ENCODE measurements at regions not wholly inside any gene's neighbourhood (a gene's known extent, or its start where the extent isn't known, plus 50 kb on each side); places are given as distances from the start of the nearest gene placed in this dataset.

GRCh38 chrX:46235778-46236177 is 309.4 kb downstream of the ZNF674 start:
- no peak overlapping the region for H3K4me2 ChIP-seq
- ChIA-PET POLR2A (no interaction called here), CTCF (interaction anchor here (0.6 kb wide), 1 partner anchor 1279 kb away, joined by 3 read pairs; no protein-coding TSS in a partner anchor)
- 0 out of 3 replicates have a peak, but pooled peaks cover 4% of the 10 kb centered on the region for H3K9me3 ChIP-seq
- no peak for ATAC-seq
- TF ChIP-seq HES2 (IDR thresholded peaks at IDR 0.05), result no peak
- TF ChIP-seq E2F6 (IDR thresholded peaks at IDR 0.05; ENCODE audit: borderline replicate concordance, low read depth), result no peak
- TF ChIP-seq BHLHE40 (IDR thresholded peaks at IDR 0.05; ENCODE audit: low read depth, low read length), result no peak
- TF ChIP-seq SREBF2 (IDR thresholded peaks at IDR 0.05), result no peak
- no peak for DNase-seq (ENCODE audit: low read depth in 1 of 2, low spot score in 1 of 2)
- no peaks in the 10 kb centered on the region for H3K4me1 ChIP-seq
- 88% methylated on average over 4 of the region's 4 CpGs for WGBS (ENCODE audit: missing lambda C conversion rate)
- H3K4me3 ChIP-seq, result no peak overlapping the region
- no peak for FAIRE-seq
- no peak overlapping the region for H3K27ac ChIP-seq

GRCh38 chrX:46234775-46235174 is 310.4 kb downstream of the ZNF674 start:
- ATAC-seq (no peak), DNase-seq (ENCODE audit: low read depth in 1 of 2, low spot score in 1 of 2) (no peak), FAIRE-seq (peak; percentile 92)
- Histone ChIP-seq H3K4me2 (no peak overlapping the region), H3K4me3 (no peak overlapping the region), H3K9me3 (no peaks in the 10 kb centered on the region), H3K27ac (no peak overlapping the region), H3K4me1 (no peaks in the 10 kb centered on the region)
- no peak for TF ChIP-seq PBX3 (IDR thresholded peaks at IDR 0.05)
- TF ChIP-seq JUNB (IDR thresholded peaks at IDR 0.05), result no peak
- TF ChIP-seq HOXA7 (CRISPR knock-in tag; IDR thresholded peaks at IDR 0.05), result no peak
- ChIA-PET POLR2A (no interaction called here), CTCF (no interaction called here)
- 95% methylated on average over 2 of the region's 2 CpGs for WGBS (ENCODE audit: missing lambda C conversion rate)

- ChIA-PET POLR2A (no interaction called here), CTCF (no interaction called here)
- ATAC-seq (no peak), FAIRE-seq (no peak), DNase-seq (ENCODE audit: low read depth in 1 of 2, low spot score in 1 of 2) (no peak)
- Histone ChIP-seq H3K27ac (no peak overlapping the region), H3K4me3 (no peak overlapping the region), H3K9me3 (no peaks in the 10 kb centered on the region), H3K4me1 (no peaks in the 10 kb centered on the region), H3K4me2 (no peak overlapping the region)
- 87% methylated on average over 6 of the region's 6 CpGs for WGBS (ENCODE audit: missing lambda C conversion rate)
- TF ChIP-seq RNF2 (IDR thresholded peaks at IDR 0.05; ENCODE audit: borderline replicate concordance, low read depth) (no peak), HES2 (IDR thresholded peaks at IDR 0.05) (no peak), EHF (CRISPR knock-in tag; IDR thresholded peaks at IDR 0.05) (no peak), KDM5A (IDR thresholded peaks at IDR 0.05) (no peak), JUNB (IDR thresholded peaks at IDR 0.05) (no peak), E2F6 (IDR thresholded peaks at IDR 0.05; ENCODE audit: borderline replicate concordance, low read depth) (no peak), KDM1A (IDR thresholded peaks at IDR 0.05; ENCODE audit: low read depth) (no peak), FOSB (CRISPR knock-in tag; IDR thresholded peaks at IDR 0.05) (no peak), CHD2 (IDR thresholded peaks at IDR 0.05; ENCODE audit: low read length, partially characterized antibody) (no peak), CBX8 (IDR thresholded peaks at IDR 0.05) (no peak), USF2 (IDR thresholded peaks at IDR 0.05) (no peak), ZSCAN20 (CRISPR knock-in tag; IDR thresholded peaks at IDR 0.05) (no peak), ESRRA (IDR thresholded peaks at IDR 0.05; ENCODE audit: borderline replicate concordance, low read length) (no peak), REST (IDR thresholded peaks at IDR 0.05) (no peak), TP53 (CRISPR knock-in tag; IDR thresholded peaks at IDR 0.05) (no peak), SREBF2 (IDR thresholded peaks at IDR 0.05) (no peak), PBX3 (IDR thresholded peaks at IDR 0.05) (no peak), HDAC2 (IDR thresholded peaks at IDR 0.05) (no peak), NPAS2 (CRISPR knock-in tag; IDR thresholded peaks at IDR 0.05; ENCODE audit: borderline replicate concordance) (no peak), CHD4 (IDR thresholded peaks at IDR 0.05; ENCODE audit: borderline replicate concordance) (no peak)
Observed at GRCh38 chrX:46228389-46228788, 316.8 kb downstream of the ZNF674 start.
